Activated CD4-positive, alpha-beta T cell treated with anti-CD3 and anti-CD28 coated beads, Interleukin-10, Interleukin-2, amounts not matched to agents 100 ng/mL and 50 ng/mL, durations not matched to agents 16 hours and 8 hours (primary cell): ENCODE measurements at regions not wholly inside any gene's neighbourhood (a gene's known extent, or its start where the extent isn't known, plus 50 kb on each side); places are given as distances from the start of the nearest gene placed in this dataset.
"Not testable (repeated sequence)": the region's sequence is repeated elsewhere in the genome, so short reads cannot be mapped to it uniquely, and the experiment has no call there.

Experiments used
- DNase-seq: peaks from one replicate; pipeline ENCODE4 v3.0.0-alpha.2; 2020

GRCh38 chr14:21781543-21781942 lies 107.9 kb upstream of the OR4E1 start:
- no peak for DNase-seq

GRCh38 chr14:21780429-21781084 lies 106.9 kb upstream of the OR4E1 start:
- DNase-seq = no peak

GRCh38 chr14:21771671-21772070 lies 98.1 kb upstream of the OR4E1 start:
- no peak for DNase-seq

GRCh38 chr14:21768875-21769257 lies 95.2 kb upstream of the OR4E1 start:
- DNase-seq = no peak

GRCh38 chr14:21768116-21768874 lies 94.7 kb upstream of the OR4E1 start:
- DNase-seq = peak; percentile 66

- DNase-seq = not testable (repeated sequence)
These were observed 86.7 kb upstream of the OR4E1 start for GRCh38 chr14:21760360-21760759.

- DNase-seq = no peak
These were observed 75.8 kb upstream of the OR4E1 start for GRCh38 chr14:21749306-21749868.

- DNase-seq = peak; percentile 67
These were observed 75.3 kb upstream of the OR4E1 start for GRCh38 chr14:21748869-21749303.

- no peak for DNase-seq
These were observed 62.2 kb upstream of the OR4E1 start for GRCh38 chr14:21735639-21736307.

GRCh38 chr14:21735200-21735599 lies 61.6 kb upstream of the OR4E1 start:
- DNase-seq = no peak

- peak; percentile 65 for DNase-seq
These were observed 60.9 kb upstream of the OR4E1 start for GRCh38 chr14:21734457-21735074.

GRCh38 chr14:21729703-21730233 lies 56.1 kb upstream of the OR4E1 start:
- no peak for DNase-seq

GRCh38 chr14:21725250-21725649 lies 51.6 kb upstream of the OR4E1 start:
- DNase-seq = no peak

- no peak for DNase-seq
These were observed 50.7 kb upstream of the OR4E1 start for GRCh38 chr14:21724090-21724973.

- DNase-seq = peak; percentile 56
These were observed 49.9 kb upstream of the OR4E1 start for GRCh38 chr14:21723431-21724045.
